DND-41 (cell line): ENCODE measurements at regions not wholly inside any gene's neighbourhood (a gene's known extent, or its start where the extent isn't known, plus 50 kb on each side); places are given as distances from the start of the nearest gene placed in this dataset.

ENCODE experiments used
- ATAC-seq: fragments of 200-7000 bp; cut with Tn5 transposase; 3 replicates; pipeline ENCODE4 v1.9.1; 2021; ENCODE audit warnings: low read depth; ENCODE audit not compliant: insufficient read depth
- DNase-seq: peaks from one replicate; pipeline ENCODE4 v3.0.0-alpha.2; 2020
- H2AFZ ChIP-seq: 2 replicates; pipeline ENCODE4 v1.6.0; 2012; ENCODE audit warnings: low read depth, low read length
- H3K27ac ChIP-seq: 2 replicates; pipeline ENCODE4 v1.5.1; 2012; ENCODE audit warnings: low read length, inconsistent platforms
- H3K27me3 ChIP-seq: fragments of 200-600 bp; sonication (generic); 2 replicates; pipeline ENCODE4 v1.6.0; 2012; ENCODE audit warnings: low read length, mild to moderate bottlenecking, inconsistent platforms; ENCODE audit not compliant: insufficient read depth, poor library complexity
- H3K36me3 ChIP-seq: 2 replicates; pipeline ENCODE4 v1.5.1; 2012; ENCODE audit warnings: low read length, inconsistent platforms; ENCODE audit not compliant: insufficient read depth
- H3K4me1 ChIP-seq: 2 replicates; pipeline ENCODE4 v1.5.1; 2012; ENCODE audit warnings: mild to moderate bottlenecking, low read length; ENCODE audit not compliant: insufficient read depth
- H3K4me2 ChIP-seq: 2 replicates; pipeline ENCODE4 v1.6.0; 2012; ENCODE audit warnings: mild to moderate bottlenecking, moderate library complexity, low read length, inconsistent platforms; ENCODE audit not compliant: insufficient read depth
- H3K4me3 ChIP-seq, 2 experiments: fragments of 200-600 bp in 1 of 2; shearing (Covaris generic) in 1 of 2; 2 replicates each; pipeline ENCODE4 v1.5.1; 2012 to 2016; ENCODE audit warnings: inconsistent platforms in 2 of 2, low read length in 2 of 2, mild to moderate bottlenecking in 2 of 2, low read depth in 1 of 2, moderate library complexity in 1 of 2
- H3K79me2 ChIP-seq: 2 replicates; pipeline ENCODE4 v1.6.0; 2012; ENCODE audit warnings: low read length, inconsistent platforms; ENCODE audit not compliant: insufficient read depth
- H3K9ac ChIP-seq: 2 replicates; pipeline ENCODE4 v1.6.0; 2012; ENCODE audit warnings: low read depth, mild to moderate bottlenecking, inconsistent platforms, low read length, moderate library complexity
- H3K9me3 ChIP-seq: 2 replicates; pipeline ENCODE4 v1.5.1; 2012; ENCODE audit warnings: low read length, moderate library complexity, mild to moderate bottlenecking, inconsistent platforms; ENCODE audit not compliant: insufficient read depth, severe bottlenecking
- H4K20me1 ChIP-seq: 2 replicates; pipeline ENCODE4 v1.6.0; 2012; ENCODE audit warnings: low read length; ENCODE audit not compliant: insufficient read depth
- CTCF ChIP-seq: IDR thresholded peaks from 2 replicates; pipeline ENCODE4 v1.5.1; 2012; ENCODE audit warnings: borderline replicate concordance, low read length, moderate library complexity, mild to moderate bottlenecking; ENCODE audit not compliant: poor library complexity, severe bottlenecking; ENCODE audit errors: extremely low read depth
- EZH2 ChIP-seq: IDR thresholded peaks from 3 replicates; pipeline ENCODE4 v1.6.1; 2012; ENCODE audit warnings: borderline replicate concordance, low read depth, mild to moderate bottlenecking, moderate library complexity, low read length, inconsistent platforms; ENCODE audit not compliant: severe bottlenecking

GRCh38 chr9:29039258-29039657 lies 1466.0 kb upstream of the C9orf72 start:
- Histone ChIP-seq H3K4me1 (no peaks in the 10 kb centered on the region), H3K4me2 (no peak overlapping the region), H3K27ac (no peak overlapping the region), H4K20me1 (no peaks in the 10 kb centered on the region), H3K9me3 (no peaks in the 10 kb centered on the region), H3K79me2 (no peaks in the 10 kb centered on the region), H3K27me3 (no peaks in the 10 kb centered on the region), H2AFZ (no peak overlapping the region), H3K36me3 (no peaks in the 10 kb centered on the region), H3K4me3 (no peak overlapping the region), H3K9ac (no peak overlapping the region)
- DNase-seq, result no peak
- TF ChIP-seq CTCF, result no peak
- no peak for TF ChIP-seq EZH2
- no peak for ATAC-seq

DNA sequence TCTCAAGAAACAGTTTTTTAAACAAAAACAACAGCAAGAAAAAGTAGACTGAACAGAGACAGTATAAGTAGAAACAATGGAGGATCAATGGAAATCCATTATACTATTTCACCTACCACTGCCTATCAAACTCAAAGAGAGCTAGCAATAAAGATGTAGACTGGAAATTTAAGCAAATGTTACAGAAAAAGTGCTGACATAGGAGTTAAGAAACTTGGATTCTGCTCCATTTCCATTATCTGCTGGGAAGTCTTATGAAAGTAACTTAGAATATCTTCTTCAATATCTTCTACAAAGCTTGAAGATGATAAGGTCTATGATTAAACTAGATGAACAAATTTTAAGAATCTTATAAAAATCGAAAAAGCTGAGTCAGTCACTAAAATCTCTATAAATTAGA lies 1469.8 kb upstream of the C9orf72 start:
- TF ChIP-seq CTCF, result no peak
- no peak for TF ChIP-seq EZH2
- DNase-seq (no peak), ATAC-seq (no peak)
- no peaks in the 10 kb centered on the region for H4K20me1 ChIP-seq
- no peak overlapping the region for H3K27ac ChIP-seq
- H3K9ac ChIP-seq, result no peak overlapping the region
- H3K4me2 ChIP-seq, result no peak overlapping the region
- no peaks in the 10 kb centered on the region for H3K9me3 ChIP-seq
- no peaks in the 10 kb centered on the region for H3K36me3 ChIP-seq
- H3K27me3 ChIP-seq, result no peaks in the 10 kb centered on the region
- H3K4me1 ChIP-seq, result no peaks in the 10 kb centered on the region
- no peak overlapping the region for H3K4me3 ChIP-seq
- H3K79me2 ChIP-seq, result no peaks in the 10 kb centered on the region
- H2AFZ ChIP-seq, result no peak overlapping the region

DNA sequence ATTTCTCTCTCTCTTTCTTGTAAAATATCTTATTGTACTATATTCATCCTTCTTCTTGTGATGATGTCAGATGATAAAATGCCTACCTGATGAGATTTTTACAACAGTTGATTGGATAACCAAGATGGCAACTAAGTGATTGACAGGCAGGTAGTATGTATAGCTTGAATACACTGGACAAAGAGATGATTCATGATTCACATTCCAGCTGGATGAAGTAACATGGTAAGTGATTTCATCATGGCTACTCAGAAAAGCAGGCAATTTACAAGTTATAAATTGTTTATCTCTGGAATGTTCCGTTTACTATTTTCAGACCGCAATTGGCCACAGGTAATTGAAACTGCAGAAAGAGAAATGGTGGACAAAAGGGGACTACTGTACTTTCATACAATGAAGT lies 1471.7 kb upstream of the C9orf72 start:
- DNase-seq (no peak), ATAC-seq (no peak)
- Histone ChIP-seq H3K79me2 (no peaks in the 10 kb centered on the region), H3K4me3 (no peak overlapping the region), H3K9me3 (no peaks in the 10 kb centered on the region), H2AFZ (no peak overlapping the region), H3K27ac (no peak overlapping the region), H4K20me1 (no peaks in the 10 kb centered on the region), H3K4me1 (no peaks in the 10 kb centered on the region), H3K4me2 (no peak overlapping the region), H3K9ac (no peak overlapping the region), H3K27me3 (no peaks in the 10 kb centered on the region), H3K36me3 (no peaks in the 10 kb centered on the region)
- TF ChIP-seq EZH2, result no peak
- TF ChIP-seq CTCF, result no peak

DNA sequence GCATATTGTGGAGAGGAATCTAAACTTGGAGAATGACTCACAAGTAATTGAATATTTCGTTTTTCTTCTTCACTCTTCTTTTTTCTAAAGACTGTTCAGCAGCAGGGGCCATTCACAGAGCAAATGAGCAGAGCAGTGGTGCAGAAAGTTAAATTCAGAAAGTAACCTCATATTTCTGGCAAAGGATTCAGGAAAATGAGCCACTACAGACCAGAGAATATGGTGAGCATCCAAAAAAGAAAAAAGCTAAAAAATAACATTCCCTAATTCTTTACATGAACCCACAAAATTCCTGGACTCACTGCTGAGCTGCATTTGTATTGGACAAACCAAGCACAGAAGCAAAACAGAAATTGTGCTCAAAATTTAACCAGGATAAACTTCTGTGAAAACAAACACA lies 1486.8 kb upstream of the C9orf72 start:
- no peak overlapping the region for H2AFZ ChIP-seq
- no peak overlapping the region for H3K27ac ChIP-seq
- no peaks in the 10 kb centered on the region for H3K27me3 ChIP-seq
- H3K9ac ChIP-seq, result no peak overlapping the region
- TF ChIP-seq CTCF (no peak), EZH2 (no peak)
- H3K4me3 ChIP-seq, result no peak overlapping the region
- H4K20me1 ChIP-seq, result no peaks in the 10 kb centered on the region
- H3K4me2 ChIP-seq, result no peak overlapping the region
- H3K79me2 ChIP-seq, result no peaks in the 10 kb centered on the region
- DNase-seq (no peak), ATAC-seq (no peak)
- H3K4me1 ChIP-seq, result no peaks in the 10 kb centered on the region
- H3K36me3 ChIP-seq, result no peaks in the 10 kb centered on the region
- no peaks in the 10 kb centered on the region for H3K9me3 ChIP-seq
